Activated gamma-delta T cell (primary cell): ENCODE measurements at regions not wholly inside any gene's neighbourhood (a gene's known extent, or its start where the extent isn't known, plus 50 kb on each side); places are given as distances from the start of the nearest gene placed in this dataset.

Source experiments
- DNase-seq: peaks from one replicate; lab custom pipeline; 2025; lab: John Stamatoyannopoulos, UW

- DNase-seq = no peak
Measured at GRCh38 chr15:58235961-58236360, 97.8 kb downstream of the AQP9 start.

GRCh38 chr15:58240191-58240932 lies 102.2 kb downstream of the AQP9 start:
- DNase-seq = no peak

GRCh38 chr15:58241872-58242271 lies 103.7 kb downstream of the AQP9 start:
- no peak for DNase-seq

GRCh38 chr15:58243070-58243469 lies 104.9 kb downstream of the AQP9 start:
- no peak for DNase-seq

- no peak for DNase-seq
Measured at GRCh38 chr15:58244536-58244935, 106.4 kb downstream of the AQP9 start.

- no peak for DNase-seq
Measured at GRCh38 chr15:58246041-58246440, 107.9 kb downstream of the AQP9 start.

- DNase-seq = no peak
Measured at GRCh38 chr15:58247855-58248842, 110.0 kb downstream of the AQP9 start.

GRCh38 chr15:58249646-58250312 lies 111.6 kb downstream of the AQP9 start:
- DNase-seq = no peak

- DNase-seq = no peak
Measured at GRCh38 chr15:58252586-58253323, 114.6 kb downstream of the AQP9 start.

GRCh38 chr15:58257776-58258325 lies 119.7 kb downstream of the AQP9 start:
- DNase-seq = no peak

- no peak for DNase-seq
Measured at GRCh38 chr15:58258501-58259292, 120.5 kb downstream of the AQP9 start.

- DNase-seq = no peak
Measured at GRCh38 chr15:58260205-58260724, 122.1 kb downstream of the AQP9 start.

- DNase-seq = no peak
Measured at GRCh38 chr15:58260725-58261267, 122.6 kb downstream of the AQP9 start.

GRCh38 chr15:58261368-58261767 lies 123.2 kb downstream of the AQP9 start:
- no peak for DNase-seq

- no peak for DNase-seq
Measured at GRCh38 chr15:58264053-58264971, 126.1 kb downstream of the AQP9 start.

GRCh38 chr15:58267051-58267450 lies 128.9 kb downstream of the AQP9 start:
- DNase-seq = no peak

- DNase-seq = no peak
Measured at GRCh38 chr15:58268746-58269267, 130.6 kb downstream of the AQP9 start.
